HepG2 (cell line): ENCODE measurements at regions not wholly inside any gene's neighbourhood (a gene's known extent, or its start where the extent isn't known, plus 50 kb on each side); places are given as distances from the start of the nearest gene placed in this dataset.

Experiments
- HDAC6 ChIP-seq: fragments of 200-600 bp; sonication (generic); IDR thresholded peaks from 2 replicates; pipeline ENCODE4 v1.7.0; 2017; ENCODE audit warnings: mild to moderate bottlenecking, antibody characterized with exemption, low read length, low read depth
- POLR2AphosphoS2 ChIP-seq: IDR thresholded peaks from 2 replicates; pipeline ENCODE4 v1.6.1; 2011; ENCODE audit warnings: low read depth, low read length, improper control_type of control experiment
- SIX4 ChIP-seq: sonication (generic); formaldehyde crosslinking; IDR thresholded peaks from 2 replicates; pipeline ENCODE4 v1.4.0; 2020; ENCODE audit warnings: missing genetic modification reagents
- SUZ12 ChIP-seq: fragments of 150-350 bp; IDR thresholded peaks from 2 replicates; pipeline ENCODE4 v1.6.1; 2014; ENCODE audit warnings: low read depth, low read length
- ZNF512 ChIP-seq: sonication (generic); formaldehyde crosslinking; IDR thresholded peaks from 2 replicates; pipeline ENCODE4 v1.4.0; 2020; ENCODE audit warnings: mild to moderate bottlenecking, missing genetic modification reagents

- TF ChIP-seq ZNF512 (CRISPR knock-in tag) (no peak), HDAC6 (no peak), SIX4 (no peak), SUZ12 (no peak), POLR2AphosphoS2 (no peak)
These were observed 1235.5 kb upstream of the CITED2 start for GRCh38 chr6:140609956-140610355.
